ENCODE measurements at regions not wholly inside any gene's neighbourhood (a gene's known extent, or its start where the extent isn't known, plus 50 kb on each side); places are given as distances from the start of the nearest gene placed in this dataset.

DNA sequence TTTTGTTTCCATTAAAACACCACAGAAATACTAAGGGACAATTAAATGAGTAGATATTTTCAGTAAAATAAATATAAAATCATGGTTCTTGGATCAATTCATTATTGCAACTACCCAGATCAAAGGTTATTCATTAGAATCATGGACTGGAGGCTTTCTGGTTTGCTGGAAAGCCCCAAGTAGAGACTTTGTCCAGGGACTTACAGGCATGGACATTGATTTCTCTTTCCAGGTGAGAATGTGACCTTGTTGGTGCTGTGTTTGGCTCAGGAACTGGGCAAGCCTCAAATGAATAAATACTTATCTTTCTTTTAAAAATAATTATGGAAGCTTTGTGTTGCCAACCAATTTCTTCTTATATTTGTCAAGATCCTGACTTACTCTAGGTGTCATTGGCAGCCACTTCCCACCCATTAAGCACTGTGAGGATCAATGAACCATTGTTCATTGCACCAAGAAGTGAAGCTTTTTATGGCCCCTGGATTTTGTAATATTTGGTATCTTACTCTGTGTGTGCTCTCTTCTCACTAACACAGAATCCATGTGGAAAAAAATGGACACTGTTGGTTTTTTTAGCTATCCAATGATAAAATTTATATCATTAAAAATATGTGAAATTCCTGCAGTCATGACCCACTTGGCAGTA lies 205.8 kb upstream of the NRXN1 start:
- no peak for DNase-seq

DNA sequence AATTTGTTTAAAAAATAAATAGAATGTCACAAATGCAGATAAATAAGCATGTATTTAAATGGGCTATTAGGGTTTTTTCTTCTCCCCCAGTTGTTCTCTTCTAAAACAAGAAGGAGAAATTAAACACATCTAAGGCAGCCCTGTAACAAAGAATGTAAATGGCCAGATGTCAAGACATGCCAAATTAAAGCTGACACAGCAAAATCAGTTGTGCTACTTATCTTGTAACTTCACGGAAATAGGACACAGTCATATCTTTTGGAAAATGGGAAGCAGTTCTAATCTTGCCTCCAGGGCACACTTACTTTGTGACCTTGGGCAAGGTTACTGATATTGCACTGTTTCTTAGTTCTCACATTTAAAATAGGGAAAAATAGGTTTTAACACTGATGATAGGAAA lies 200.1 kb upstream of the NRXN1 start:
- no peak for DNase-seq

DNA sequence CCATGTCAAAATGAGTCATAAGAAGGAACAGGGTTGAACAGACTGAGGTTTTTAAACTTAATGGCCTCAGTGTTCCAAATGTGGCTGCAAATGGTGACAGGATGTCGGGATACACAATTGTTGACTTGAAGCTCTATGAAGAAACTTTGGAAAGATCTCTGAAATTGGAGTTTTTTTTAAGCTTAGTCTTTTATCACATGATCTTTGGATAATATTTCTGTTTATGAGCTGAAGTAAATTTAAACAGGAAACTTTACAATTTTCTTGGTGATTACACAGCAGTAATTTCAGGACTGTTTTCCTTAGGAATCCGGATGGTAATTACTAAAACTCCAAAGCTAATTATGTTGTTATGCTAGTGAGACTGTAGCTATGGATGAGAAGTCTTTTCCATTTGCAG lies 199.1 kb upstream of the NRXN1 start:
- DNase-seq: no peak

DNA sequence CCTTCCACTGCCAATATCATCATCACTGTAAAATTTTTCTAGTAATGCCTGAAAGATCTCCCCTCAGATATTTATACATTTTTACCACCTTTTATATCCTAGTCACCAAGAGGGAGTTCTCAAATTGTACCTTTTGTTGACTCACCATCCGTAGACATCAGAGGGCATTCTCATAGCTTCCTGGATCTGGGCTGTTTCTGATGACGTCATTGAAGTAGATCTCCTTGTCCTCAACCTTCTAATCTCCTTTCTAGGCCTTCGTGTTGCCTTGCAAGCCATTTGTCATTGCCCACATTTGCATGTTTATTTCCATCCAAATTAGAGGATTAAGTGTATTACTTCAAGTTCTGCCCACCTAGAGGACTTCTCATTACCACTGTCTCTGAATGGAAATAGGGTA lies 193.4 kb upstream of the NRXN1 start:
- no peak for DNase-seq

DNA sequence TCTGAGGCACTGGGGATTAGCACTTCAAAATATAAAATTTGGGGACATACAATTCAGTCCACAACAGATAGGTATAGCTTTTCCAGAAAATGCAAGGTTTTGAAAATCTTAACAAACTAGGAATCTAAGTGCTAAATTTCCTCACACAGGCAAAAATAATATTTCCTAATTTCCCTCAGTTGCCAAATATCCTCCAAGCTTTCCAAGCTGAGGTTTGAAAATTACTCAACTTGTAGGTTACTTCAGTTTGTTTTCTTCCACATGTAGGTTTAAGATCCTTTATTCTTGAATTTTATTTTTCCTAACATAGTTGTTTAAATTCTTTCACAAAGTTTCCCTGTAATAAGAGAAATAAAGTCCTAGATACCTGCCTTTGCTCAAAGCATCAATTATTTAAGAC lies 192.9 kb upstream of the NRXN1 start:
- DNase-seq: no peak

DNA sequence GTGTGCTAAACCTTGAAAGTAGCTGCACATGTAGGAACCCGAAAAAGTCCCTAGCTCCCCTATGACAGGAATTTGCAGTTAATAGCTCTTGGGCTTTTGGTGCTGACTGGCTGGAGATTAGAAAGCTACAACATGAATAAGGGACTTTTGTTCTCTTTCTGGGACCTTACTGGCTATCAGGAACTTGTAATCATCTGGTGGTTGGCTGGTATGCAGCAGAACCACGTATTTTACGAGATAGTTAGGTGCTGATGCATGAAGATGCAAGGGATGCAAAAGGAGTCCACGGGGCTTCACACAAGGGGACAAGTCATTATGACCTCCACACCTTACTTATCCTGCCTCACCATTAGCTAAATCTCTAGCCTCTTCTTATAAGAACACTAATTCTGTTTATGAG lies 190.2 kb upstream of the NRXN1 start:
- no peak for DNase-seq

DNA sequence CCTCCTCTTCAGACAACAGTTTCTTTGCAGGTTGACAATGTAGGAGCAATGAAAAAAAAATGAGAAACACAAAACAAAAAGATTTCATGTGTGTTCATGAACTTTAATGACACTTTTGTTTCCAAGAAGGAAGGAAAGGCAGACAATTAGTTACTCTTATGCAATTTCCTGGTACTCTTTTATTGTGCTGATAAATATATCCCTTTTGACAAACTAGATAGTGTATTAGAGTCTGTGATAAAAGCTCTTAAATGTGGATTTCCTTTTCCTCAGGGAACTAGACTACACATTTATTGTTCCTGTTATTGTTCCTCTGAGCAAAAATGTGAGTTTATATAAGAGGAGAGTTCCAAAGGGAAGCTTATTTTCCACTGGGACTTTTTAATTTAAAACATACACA lies 188.7 kb upstream of the NRXN1 start:
- no peak for DNase-seq

DNA sequence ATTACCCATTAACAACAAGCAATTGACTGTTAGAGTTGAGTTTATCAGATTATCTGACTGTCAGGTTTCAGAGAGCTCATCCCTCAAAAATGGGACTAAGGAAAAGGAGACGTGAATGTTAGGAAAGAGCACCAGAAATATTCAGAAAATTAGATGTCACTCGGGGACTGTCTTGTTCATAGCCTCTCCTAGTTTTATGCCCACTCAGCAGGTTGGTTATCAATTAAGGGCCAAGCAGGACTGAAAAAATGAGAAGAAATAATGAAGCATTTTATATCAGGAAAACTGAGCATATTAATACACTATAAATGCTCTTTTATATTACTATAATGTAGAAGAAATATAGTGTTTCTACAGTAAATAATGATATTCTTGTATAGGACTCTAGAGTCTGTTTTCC lies 188.1 kb upstream of the NRXN1 start:
- DNase-seq: no peak

DNA sequence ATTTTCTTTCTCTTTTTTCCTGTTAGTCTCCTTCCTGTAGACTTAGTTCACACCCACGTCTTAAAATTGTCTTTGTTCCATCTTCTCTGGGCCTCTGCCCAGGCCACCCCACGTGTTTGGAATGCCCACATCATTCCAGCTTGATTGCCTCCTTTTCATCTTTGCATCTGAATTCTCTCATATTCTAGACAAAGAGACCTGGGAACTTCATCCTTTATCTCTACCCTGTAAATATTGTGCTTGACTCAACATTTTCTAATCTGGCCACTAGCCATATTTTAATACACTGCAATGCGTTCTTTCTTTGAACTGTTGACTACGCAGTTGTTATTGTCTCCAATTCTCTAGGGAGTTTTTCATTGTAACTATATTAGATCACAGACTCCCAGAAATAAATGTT lies 187.5 kb upstream of the NRXN1 start:
- DNase-seq: no peak

DNA sequence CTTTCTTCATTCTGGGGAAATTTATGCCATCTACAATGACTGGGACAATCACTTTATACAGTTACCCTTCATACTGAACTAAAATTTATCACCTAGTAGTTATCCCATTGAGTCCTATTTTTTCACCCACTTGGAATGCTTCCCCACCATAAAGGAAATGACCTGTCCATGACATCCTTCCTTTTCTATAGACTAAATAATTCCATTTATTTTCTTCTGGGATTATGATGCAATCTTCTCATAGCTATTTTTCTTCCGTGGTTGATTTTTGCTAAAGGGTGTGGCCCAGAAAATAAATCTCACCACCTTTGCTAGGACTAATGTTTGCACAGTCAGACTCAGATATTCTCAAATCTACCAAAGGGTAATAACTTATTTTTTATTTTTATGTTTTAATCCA lies 186.1 kb upstream of the NRXN1 start:
- DNase-seq: no peak

DNA sequence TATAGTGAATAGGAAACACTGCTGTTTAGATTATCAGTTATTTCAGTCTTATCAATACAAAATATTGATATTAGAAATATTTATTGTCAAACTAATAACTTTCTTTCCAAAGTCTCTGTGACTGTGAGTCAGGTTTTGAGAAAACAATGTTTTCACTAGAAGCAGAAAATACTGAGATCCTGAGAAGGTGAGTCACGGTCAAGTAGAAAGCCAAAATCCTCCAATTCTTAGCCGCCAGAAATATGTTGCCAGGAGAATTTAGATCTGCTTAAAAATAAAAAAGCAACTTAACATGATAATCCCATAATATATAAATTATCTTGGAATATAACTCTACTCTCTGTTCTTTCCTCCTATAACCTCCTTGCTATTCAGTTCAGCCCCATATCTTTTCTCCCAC lies 181.9 kb upstream of the NRXN1 start:
- DNase-seq: no peak

DNA sequence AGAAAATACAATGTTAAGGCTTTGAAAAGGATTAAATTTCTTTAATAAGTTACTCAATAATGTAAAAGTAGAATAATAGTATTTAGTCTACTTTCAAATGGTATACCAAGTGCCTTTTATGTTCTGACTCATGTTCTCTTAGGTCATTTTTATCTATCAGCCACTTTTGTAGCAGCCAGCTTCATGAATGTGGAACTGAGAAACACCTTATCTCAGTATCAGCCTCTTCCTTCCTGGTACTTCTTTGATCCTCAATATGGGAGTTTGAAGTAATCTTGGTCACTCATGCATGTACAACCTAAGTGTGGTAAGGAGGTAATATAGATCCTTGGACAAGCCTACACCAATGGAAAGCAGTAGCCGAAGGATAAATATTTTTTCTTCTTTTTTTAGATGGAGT lies 180.4 kb upstream of the NRXN1 start:
- no peak for DNase-seq

DNA sequence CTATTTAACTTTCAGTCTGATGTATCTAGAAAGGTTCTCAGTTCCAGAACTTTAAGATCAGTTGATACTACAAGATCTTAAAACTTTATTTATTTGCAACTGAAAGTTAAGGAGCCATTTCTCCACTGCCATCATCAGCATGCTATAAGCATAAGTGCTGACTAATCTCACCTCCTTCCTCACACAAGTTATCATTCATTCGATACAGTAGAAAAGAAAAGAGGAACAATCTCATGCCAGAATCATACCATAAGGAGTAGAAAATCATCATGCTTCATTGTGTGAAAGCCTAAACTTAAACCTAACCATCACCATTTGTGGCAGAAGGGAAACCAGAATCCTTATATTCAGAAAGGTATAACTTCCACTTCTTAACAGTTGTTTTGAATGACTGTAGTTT lies 176.6 kb upstream of the NRXN1 start:
- no peak for DNase-seq

DNA sequence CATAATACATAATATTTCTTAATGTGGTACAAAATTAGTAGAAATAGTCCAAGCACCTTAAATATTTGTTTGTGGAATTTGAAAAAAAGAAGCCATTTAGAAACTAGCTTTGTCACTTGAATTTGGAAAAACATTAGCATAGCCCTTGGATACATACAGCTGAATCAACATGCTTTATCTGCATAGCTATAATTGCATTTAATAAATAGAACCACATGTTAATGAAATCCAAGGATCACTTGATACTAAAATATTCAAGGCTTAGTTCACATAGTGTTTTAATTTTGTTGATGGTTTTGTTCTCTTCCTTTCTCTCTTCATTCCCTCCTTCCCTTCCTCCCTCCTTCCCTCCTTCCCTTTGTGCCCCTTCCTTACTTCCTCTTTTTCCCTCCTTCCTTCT lies 169.4 kb upstream of the NRXN1 start:
- no peak for DNase-seq

DNA sequence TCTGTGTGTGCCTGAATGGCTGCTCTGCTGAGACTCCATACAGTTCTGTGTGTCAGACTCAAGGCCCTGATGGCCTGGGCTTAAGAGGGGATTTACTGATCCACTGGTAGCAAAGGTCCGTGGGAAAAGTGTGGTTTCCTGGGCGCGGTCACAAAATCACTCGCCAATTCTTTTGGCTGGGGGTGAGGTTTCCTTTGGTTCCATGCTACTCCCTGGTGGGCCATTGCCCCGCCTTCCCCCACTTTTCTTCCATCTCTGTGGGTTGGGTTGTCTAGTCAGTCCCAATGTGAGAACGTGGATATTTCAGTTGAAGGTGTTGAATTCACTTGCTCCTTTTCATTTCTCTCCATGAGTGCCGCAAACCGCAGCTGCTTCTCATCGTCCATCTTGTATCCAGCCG lies 162.7 kb upstream of the NRXN1 start:
- DNase-seq: no peak

DNA sequence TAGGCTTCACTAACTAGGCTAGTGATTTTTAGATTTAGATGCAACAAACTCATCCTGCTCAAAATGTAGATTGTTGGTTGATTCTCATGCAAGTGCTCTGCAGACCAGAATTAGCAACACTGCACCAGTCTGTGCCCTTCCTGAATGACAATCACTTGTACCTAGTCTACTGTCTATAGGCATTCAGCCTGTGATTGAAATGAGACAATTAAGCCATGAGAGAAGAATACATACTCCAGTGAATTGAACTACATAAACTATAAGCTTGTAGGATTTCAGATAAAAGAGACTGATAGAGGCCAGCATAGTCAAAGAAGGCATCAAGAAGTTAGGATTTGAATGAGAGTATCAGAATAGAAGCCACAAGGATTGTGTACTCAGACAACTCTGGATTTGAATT lies 138.3 kb upstream of the NRXN1 start:
- no peak for DNase-seq

DNA sequence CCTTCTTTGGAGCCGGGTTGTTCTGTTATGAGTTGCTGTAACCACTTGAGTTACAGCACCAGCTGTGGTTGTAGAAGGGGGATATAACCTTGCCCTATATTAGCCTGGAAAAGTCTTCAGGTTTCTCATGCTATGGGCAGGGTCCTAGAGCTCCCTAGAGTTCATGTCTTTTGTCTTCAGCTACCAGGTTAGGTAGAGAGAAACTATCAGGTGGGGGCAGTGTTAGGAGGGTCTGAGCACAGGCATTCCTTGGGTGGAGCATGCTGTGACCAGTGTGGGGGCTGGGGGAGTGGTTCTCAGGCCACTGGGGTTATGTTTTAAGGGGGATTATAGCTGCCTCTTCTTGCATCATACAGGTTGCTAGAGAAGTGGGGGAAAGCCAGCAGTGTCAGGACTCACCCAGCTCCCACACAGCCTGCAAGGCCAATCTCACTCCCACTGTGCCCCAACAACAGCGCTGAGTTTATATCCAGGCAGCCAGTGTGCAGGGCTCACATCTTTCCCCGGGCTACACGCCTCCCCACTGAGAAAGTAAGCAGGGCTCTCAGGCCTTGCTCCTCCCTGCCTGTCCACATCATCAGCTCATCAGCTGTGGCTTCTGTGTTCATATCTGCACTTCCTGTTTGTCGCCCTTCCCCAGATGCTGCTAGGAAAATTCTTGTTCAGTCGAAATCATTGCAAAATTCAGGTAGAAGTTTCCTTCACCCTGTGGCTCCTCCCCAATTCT lies 133.8 kb upstream of the NRXN1 start:
- no peak for DNase-seq

DNA sequence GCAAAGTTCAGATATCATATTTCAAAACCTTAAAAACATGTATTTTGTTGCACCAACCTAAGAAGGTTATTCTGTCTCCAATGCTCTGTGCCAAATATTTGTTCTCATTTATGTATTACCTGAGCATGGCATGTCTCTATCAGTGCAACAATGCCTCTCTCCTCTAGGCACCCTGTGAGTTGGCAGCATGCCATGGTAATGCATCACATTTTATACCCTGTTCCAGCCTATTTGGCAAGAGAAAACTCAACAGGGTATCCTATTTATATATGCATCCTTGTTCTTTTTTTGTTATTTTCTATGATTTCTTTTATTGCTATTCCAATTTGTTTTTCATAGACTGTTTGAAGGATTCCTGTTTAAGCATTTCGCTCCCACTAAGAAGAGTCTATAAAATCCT lies 126.3 kb upstream of the NRXN1 start:
- DNase-seq: no peak

DNA sequence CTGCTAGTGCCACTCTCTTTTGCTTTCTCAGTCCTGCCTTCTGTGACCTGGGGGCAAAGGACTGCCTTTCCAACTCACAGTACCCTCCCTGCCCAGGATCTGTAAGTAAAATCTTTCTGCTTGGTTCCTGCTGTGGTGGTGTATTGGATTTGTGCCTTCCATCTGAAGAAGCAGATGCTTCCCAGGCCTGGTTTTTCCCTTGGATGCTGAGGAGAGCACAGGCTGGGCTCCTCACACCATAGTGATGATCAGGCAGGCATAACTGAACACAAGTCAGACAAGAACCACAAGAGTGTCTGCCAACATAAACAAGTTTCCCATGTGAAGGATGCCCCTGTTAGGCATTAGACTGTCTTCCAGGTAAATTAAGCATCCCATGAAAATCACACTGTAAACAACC lies 121.3 kb upstream of the NRXN1 start:
- no peak for DNase-seq

DNA sequence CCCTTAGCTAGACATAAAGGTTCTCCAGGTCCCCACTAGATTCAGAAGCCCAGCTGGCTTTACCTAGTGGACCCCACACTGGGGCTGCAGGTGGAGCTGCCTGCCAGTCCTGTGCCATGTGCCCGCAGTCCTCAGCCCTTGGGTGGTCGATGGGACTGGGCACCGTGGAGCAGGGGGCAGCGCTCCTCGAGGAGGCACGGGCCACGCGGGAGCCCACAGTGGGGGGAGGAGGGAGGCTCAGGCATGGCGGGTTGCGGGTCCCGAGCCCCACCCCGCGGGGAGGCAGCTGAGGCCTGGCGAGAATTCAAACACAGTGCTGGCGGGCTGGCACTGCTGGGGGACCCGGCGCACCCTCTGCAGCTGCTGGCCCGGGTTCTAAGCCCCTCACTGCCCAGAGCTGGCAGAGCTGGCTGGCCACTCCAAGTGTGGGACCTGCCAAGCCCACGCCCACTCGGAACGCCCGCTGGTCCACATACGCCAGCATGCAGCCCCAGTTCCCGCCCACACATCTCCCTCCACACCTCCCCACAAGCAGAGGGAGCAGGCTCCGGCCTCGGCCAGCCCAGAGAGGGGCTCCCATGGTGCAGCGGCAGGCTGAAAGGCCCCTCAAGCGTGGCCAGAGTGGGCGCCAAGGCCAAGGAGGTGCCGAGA lies 119.7 kb upstream of the NRXN1 start:
- DNase-seq: no peak

DNA sequence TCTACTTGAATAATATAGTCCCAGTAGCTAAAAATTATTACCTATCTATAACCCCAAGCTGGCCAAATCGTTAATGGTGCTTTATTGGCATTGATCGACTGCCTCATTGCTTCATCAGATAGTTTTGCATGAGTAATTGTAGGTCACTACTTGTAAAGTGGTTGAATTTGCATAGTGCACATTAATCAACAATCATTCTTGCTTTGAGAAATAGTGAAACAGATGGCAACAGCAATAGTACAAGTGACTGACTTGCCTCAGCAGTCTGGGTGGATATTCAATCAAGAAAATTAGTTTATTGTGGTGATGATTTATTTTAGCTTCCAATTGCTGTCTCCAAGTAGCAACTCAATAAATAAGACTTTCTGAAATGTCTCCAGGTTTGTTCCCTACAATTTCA lies 117.8 kb upstream of the NRXN1 start:
- no peak for DNase-seq

DNA sequence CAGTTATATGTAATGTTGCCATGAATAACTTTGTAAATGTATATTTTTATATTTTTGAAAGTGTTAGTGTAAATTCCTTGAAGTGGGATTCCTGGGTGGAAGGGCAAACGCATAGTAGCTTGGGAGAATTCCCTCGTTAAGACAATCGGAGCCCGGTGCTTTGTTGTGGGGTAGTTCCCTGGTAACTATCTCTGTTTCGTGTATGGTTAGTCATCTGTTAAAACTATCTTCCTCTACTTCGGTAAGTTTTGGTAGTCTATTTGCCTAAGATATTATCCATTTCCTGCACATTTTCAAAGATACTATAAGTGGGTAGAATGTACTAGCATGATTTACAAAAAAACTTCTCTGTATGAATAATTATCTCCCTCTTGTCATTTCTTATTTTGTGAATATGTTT lies 113.8 kb upstream of the NRXN1 start:
- DNase-seq: no peak

DNA sequence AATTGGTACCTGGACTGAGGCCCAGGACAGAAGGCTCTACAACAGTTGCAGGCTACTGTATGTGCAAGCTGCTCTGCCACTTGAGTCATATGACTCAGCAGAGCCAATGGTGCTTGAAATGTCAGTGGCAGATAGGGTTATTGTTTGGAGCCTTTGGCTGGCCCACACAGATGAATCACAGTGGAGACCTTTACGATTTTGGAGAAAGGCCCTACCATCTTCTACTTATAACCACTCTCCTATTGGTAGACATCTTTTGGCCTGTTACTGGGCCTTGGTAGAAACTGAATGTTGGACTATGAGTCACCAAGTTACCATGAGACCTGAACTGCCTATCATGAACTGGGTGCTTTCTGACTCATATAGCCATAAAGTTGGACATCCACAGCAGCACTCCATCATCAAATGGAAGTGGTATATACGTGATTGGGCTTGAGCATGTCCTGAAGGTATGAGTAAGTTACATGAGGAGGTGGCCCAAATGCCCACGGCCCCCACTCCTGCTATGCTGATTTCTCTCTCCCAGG lies 88.9 kb upstream of the NRXN1 start:
- DNase-seq: no peak

All from muscle of arm (tissue), 1 donor.